Rectal smooth muscle tissue (tissue), 1 donor: ENCODE measurements at regions not wholly inside any gene's neighbourhood (a gene's known extent, or its start where the extent isn't known, plus 50 kb on each side); places are given as distances from the start of the nearest gene placed in this dataset.
"Not testable (repeated sequence)": the region's sequence is repeated elsewhere in the genome, so short reads cannot be mapped to it uniquely, and the experiment has no call there.

ENCODE experiments used
- H3K27ac ChIP-seq: one replicate; pipeline ENCODE4 v1.7.0; 2013; ENCODE audit warnings: low read depth, low read length, inconsistent platforms
- H3K27me3 ChIP-seq: one replicate; pipeline ENCODE4 v1.7.0; 2013; ENCODE audit warnings: low read length; ENCODE audit not compliant: control insufficient read depth, insufficient read depth
- H3K36me3 ChIP-seq: one replicate; pipeline ENCODE4 v1.7.0; 2013; ENCODE audit warnings: low read length; ENCODE audit not compliant: control insufficient read depth, insufficient read depth
- H3K4me1 ChIP-seq: one replicate; pipeline ENCODE4 v1.7.0; 2013; ENCODE audit warnings: low read length; ENCODE audit not compliant: control insufficient read depth, insufficient read depth
- H3K4me3 ChIP-seq: one replicate; pipeline ENCODE4 v1.7.0; 2013; ENCODE audit warnings: low read length
- H3K9ac ChIP-seq: one replicate; pipeline ENCODE4 v1.7.0; 2013; ENCODE audit warnings: low read length

- Histone ChIP-seq H3K9ac (no peak overlapping the region), H3K4me1 (no peaks in the 10 kb centered on the region), H3K4me3 (no peak overlapping the region), H3K36me3 (no peaks in the 10 kb centered on the region), H3K27ac (no peak overlapping the region), H3K27me3 (no peaks in the 10 kb centered on the region)
Observed at GRCh38 chr10:90227786-90228185, 526.4 kb downstream of the KIF20B start.

DNA sequence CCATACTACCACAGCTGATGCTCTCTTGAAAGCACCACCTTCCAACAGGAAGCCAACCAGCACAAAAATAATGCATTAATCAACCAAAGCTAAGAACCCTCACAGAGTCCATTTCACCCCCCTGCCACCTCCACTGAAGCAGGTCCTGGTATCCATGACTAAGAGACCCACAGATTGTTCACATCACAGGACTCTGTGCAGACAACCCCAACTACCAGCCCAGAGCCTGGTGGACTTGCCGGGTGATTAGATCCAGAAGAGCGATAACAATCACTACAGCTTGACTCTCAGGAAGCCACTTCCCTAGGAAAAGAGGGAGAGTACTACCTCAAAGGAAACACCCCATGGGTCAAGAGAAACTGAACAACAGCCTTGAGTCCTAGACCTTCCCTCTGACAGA is 528.1 kb downstream of the KIF20B start:
- no peak overlapping the region for H3K9ac ChIP-seq
- no peaks in the 10 kb centered on the region for H3K36me3 ChIP-seq
- H3K27me3 ChIP-seq, result no peaks in the 10 kb centered on the region
- no peak overlapping the region for H3K27ac ChIP-seq
- H3K4me3 ChIP-seq, result no peak overlapping the region
- H3K4me1 ChIP-seq, result no peaks in the 10 kb centered on the region

DNA sequence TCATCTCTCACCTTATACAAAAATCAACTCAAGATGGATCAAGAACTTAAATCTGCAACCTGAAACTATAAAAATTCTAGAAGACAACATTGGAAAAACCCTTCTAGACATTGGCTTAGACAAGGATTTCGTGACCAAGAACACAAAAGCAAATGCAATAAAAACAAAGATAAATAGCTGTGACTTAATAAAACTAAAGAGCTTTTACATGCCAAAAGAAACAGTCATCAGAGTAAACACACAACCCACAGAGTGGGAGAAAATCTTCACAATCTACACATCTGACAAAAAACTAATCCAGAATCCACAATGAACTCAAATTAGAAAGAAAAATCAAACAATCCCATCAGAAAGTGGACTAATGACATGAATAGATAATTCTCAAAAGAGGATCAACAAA is 532.4 kb downstream of the KIF20B start:
- not testable (repeated sequence) for H3K36me3 ChIP-seq, H3K9ac ChIP-seq, H3K4me1 ChIP-seq, H3K27me3 ChIP-seq, H3K4me3 ChIP-seq, H3K27ac ChIP-seq

DNA sequence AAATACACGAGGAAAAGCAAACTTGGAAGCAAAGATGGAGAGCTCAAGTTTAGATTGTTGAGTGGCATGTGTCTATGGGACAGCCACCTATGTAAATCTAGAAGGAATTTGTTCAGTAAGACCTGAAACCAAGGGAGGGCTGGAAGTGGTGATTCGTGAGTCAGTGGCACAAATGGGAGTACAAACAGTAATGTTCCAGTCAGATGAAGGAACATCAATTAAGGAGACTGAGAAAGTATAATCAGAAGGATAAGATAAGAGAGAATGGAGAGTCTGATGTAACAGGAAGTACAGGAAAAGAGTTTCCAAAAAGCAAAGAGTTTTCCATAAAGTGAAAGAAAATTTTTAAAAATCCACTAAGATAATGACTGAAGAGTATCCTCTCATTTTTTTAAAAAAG is 544.2 kb downstream of the KIF20B start:
- Histone ChIP-seq H3K4me3 (no peak overlapping the region), H3K27ac (no peak overlapping the region), H3K27me3 (no peaks in the 10 kb centered on the region), H3K4me1 (no peaks in the 10 kb centered on the region), H3K36me3 (no peaks in the 10 kb centered on the region), H3K9ac (no peak overlapping the region)

- not testable (repeated sequence) for H3K4me1 ChIP-seq, H3K36me3 ChIP-seq, H3K27ac ChIP-seq, H3K4me3 ChIP-seq, H3K9ac ChIP-seq, H3K27me3 ChIP-seq
Observed at GRCh38 chr10:90250784-90251183, 549.4 kb downstream of the KIF20B start.

- Histone ChIP-seq H3K9ac (no peak overlapping the region), H3K27me3 (no peaks in the 10 kb centered on the region), H3K36me3 (no peaks in the 10 kb centered on the region), H3K27ac (no peak overlapping the region), H3K4me3 (no peak overlapping the region), H3K4me1 (no peaks in the 10 kb centered on the region)
Observed at GRCh38 chr10:90269699-90270098, 568.3 kb downstream of the KIF20B start.

DNA sequence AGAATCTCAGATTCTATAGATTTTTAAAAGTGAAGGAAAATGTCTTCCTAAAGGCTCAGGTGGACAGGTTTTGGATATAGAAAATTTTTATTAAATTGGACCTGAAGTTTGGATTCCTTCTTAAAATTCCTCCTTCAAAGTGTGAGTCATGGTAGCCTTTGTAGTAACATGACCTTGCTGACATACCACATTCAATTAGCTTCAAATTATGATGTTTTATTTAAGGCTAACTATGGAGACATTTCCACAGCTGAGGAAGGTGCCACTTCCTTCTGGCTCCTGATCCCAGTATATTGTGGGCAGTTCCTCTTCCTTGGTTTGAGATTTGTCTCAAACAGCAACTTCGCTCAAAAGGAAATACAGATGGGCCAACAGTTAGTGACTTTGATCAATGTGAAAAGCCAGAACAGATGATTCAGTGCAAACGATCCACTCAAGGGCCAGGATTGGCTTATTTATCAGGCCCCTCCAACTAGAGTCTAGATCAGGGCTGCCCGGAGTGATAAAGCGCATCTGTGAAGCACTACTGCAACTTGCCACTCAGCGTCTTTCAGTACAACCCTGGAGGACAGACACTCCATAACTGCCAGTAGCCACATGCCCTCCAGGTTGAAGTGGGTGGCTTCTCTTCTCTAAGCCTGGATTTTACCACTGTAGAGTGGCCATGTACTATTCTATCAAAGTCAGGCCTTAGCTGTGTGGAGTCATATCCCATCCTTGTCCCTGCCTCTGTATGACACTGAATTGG is 573.5 kb downstream of the KIF20B start:
- Histone ChIP-seq H3K27me3 (no peaks in the 10 kb centered on the region), H3K9ac (no peak overlapping the region), H3K4me1 (no peaks in the 10 kb centered on the region), H3K4me3 (no peak overlapping the region), H3K36me3 (no peaks in the 10 kb centered on the region), H3K27ac (no peak overlapping the region)

- no peaks in the 10 kb centered on the region for H3K4me1 ChIP-seq
- no peak overlapping the region for H3K27ac ChIP-seq
- H3K9ac ChIP-seq, result no peak overlapping the region
- no peaks in the 10 kb centered on the region for H3K36me3 ChIP-seq
- no peaks in the 10 kb centered on the region for H3K27me3 ChIP-seq
- no peak overlapping the region for H3K4me3 ChIP-seq
Observed at GRCh38 chr10:90276894-90277475, 575.6 kb downstream of the KIF20B start.

GRCh38 chr10:90286406-90286805 is 571.4 kb downstream of the HTR7 start:
- Histone ChIP-seq H3K4me3 (no peak overlapping the region), H3K9ac (no peak overlapping the region), H3K27me3 (no peaks in the 10 kb centered on the region), H3K4me1 (no peaks in the 10 kb centered on the region), H3K27ac (no peak overlapping the region), H3K36me3 (no peaks in the 10 kb centered on the region)

DNA sequence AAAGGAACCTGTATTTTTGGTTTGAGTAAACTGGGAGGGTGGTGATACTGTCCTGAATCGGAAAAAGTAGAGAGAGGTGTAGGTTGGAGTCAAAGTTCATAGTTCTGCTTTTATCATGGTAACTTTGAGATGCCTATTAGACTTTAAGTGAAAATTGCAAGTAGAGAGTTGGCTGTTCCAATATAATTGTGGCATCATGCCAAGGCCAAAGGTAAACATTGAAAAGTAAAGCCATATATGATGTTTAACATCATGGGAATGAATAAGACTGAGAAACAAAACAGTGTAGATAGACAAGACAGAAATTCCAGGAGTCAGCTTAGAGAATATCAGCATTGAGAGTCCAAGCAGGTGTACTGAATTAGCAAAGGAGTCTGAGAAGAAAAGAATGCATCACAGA is 570.9 kb downstream of the HTR7 start:
- no peaks in the 10 kb centered on the region for H3K4me1 ChIP-seq
- no peaks in the 10 kb centered on the region for H3K36me3 ChIP-seq
- H3K4me3 ChIP-seq, result no peak overlapping the region
- no peak overlapping the region for H3K27ac ChIP-seq
- H3K27me3 ChIP-seq, result no peaks in the 10 kb centered on the region
- no peak overlapping the region for H3K9ac ChIP-seq

GRCh38 chr10:90288391-90288933 is 569.4 kb downstream of the HTR7 start:
- no peak overlapping the region for H3K4me3 ChIP-seq
- H3K27ac ChIP-seq, result no peak overlapping the region
- H3K4me1 ChIP-seq, result no peaks in the 10 kb centered on the region
- H3K36me3 ChIP-seq, result no peaks in the 10 kb centered on the region
- no peak overlapping the region for H3K9ac ChIP-seq
- no peaks in the 10 kb centered on the region for H3K27me3 ChIP-seq

GRCh38 chr10:90289037-90289436 is 568.8 kb downstream of the HTR7 start:
- Histone ChIP-seq H3K4me1 (no peaks in the 10 kb centered on the region), H3K27ac (no peak overlapping the region)

DNA sequence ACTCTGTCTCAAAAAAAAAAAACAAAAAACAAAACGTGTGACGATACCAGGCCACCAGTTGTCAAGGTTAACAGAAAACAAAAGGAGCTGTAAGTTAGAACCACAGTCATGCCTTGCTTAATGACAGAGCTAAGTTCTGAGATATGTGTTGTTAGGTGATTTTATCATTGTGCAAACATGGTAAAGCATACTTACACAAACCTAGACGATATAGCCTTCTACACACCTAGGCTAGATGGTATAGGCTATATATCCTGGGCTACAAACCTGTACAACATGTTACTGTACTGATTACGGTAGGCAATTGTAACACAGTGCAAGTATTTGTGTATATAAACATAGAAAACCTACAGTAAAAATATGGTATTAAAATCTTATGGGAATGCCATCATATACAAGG is 564.2 kb downstream of the HTR7 start:
- Histone ChIP-seq H3K27ac (no peak overlapping the region), H3K4me1 (no peaks in the 10 kb centered on the region), H3K4me3 (no peak overlapping the region), H3K9ac (no peak overlapping the region), H3K36me3 (no peaks in the 10 kb centered on the region), H3K27me3 (no peaks in the 10 kb centered on the region)

More at GRCh38 chr10:90289037-90289436, 568.8 kb downstream of the HTR7 start:
- no peaks in the 10 kb centered on the region for H3K27me3 ChIP-seq
- no peaks in the 10 kb centered on the region for H3K36me3 ChIP-seq
- H3K4me3 ChIP-seq, result no peak overlapping the region
- H3K9ac ChIP-seq, result no peak overlapping the region
